Uterus (tissue), 3 donors: ENCODE measurements at regions not wholly inside any gene's neighbourhood (a gene's known extent, or its start where the extent isn't known, plus 50 kb on each side); places are given as distances from the start of the nearest gene placed in this dataset.

Experiments
- DNase-seq, 2 donors: peaks; one replicate each; pipeline ENCODE4 v3.0.0-alpha.2; 2019 to 2020
- H3K27ac ChIP-seq, 2 donors: fragments of 200-600 bp; sonication (generic); 1 replicate in 1 of 2; 2 replicates in 1 of 2; pipeline ENCODE4 v1.5.1; 2016 to 2018
- H3K27me3 ChIP-seq, 2 donors: fragments of 200-600 bp; sonication (generic); one replicate each; pipeline ENCODE4 v1.5.1; 2018 to 2019; ENCODE audit warnings: control low read depth in 1 of 2
- H3K36me3 ChIP-seq, 2 donors: fragments of 200-600 bp; sonication (generic); one replicate each; pipeline ENCODE4 v1.5.1; 2019; ENCODE audit warnings: control low read depth in 1 of 2
- H3K4me1 ChIP-seq, 2 donors: fragments of 200-600 bp; sonication (generic); one replicate each; pipeline ENCODE4 v1.5.1; 2018 to 2019; ENCODE audit warnings: control low read depth in 1 of 2
- H3K4me3 ChIP-seq, 2 donors: fragments of 200-600 bp; sonication (generic); 1 replicate in 1 of 2; 2 replicates in 1 of 2; pipeline ENCODE4 v1.5.1; 2018 to 2019; ENCODE audit warnings: mild to moderate bottlenecking in 1 of 2
- H3K9me3 ChIP-seq, 2 donors: fragments of 200-600 bp; sonication (generic); one replicate each; pipeline ENCODE4 v1.5.1; 2019; ENCODE audit warnings: control low read depth in 1 of 2
- POLR2A ChIP-seq, 2 donors: fragments of 450-650 bp; IDR thresholded peaks; one replicate each; pipeline ENCODE4 v1.6.1; 2016; ENCODE audit warnings: antibody characterized with exemption in 2 of 2, mild to moderate bottlenecking in 1 of 2, moderate library complexity in 1 of 2
- intact Hi-C: fragments of 100-400 bp; cut with DNase I; formaldehyde crosslinking; loops from one replicate; pipeline ENCODE4 v1.15.1; 2023; ENCODE audit warnings: low total_unique reads
- TF ChIP-seq, protein P1 (sequence below), 4 experiments: fragments of 200-600 bp in 2 of 4; fragments of 450-650 bp in 2 of 4; sonication (generic) in 2 of 4; IDR thresholded peaks; one replicate each; pipeline ENCODE4 v1.5.1; 2016 to 2019; ENCODE audit warnings: antibody characterized with exemption in 4 of 4, mild to moderate bottlenecking in 2 of 4, moderate library complexity in 1 of 4
- donor health status: DM: yes; HTN: yes; CAD: no.

DNA sequence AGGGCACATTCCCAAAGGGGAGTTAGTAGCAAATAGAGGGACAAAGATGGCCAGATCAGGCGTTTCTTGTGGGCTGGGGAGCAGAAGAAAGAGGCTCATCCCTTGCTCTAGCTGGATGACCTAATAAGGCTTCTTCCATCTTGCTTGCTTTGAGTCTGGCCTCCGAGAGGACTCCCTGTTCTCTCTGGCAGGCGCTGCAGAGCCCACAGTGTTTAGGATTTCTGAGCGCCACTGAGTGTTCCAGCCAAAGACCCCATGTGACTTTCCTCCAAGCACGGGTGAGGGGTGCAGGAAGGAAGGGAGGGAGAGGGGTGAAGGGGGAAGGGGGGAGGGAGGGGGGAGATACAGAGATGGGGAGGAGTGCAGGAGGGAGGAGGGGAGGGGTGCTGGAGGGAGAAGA, 203.8 kb upstream of the SVIL start:
- no peaks in the 10 kb centered on the region for H3K9me3 ChIP-seq
- H3K4me3 ChIP-seq, result no peak overlapping the region
- DNase-seq, result no peak
- peak overlapping the region; percentile 49 to 73 for H3K27ac ChIP-seq
- no peak for TF ChIP-seq POLR2A (IDR thresholded peaks at IDR 0.05)
- H3K27me3 ChIP-seq, result no peaks in the 10 kb centered on the region
- H3K4me1 ChIP-seq, result no peaks in the 10 kb centered on the region
- H3K36me3 ChIP-seq, result no peaks in the 10 kb centered on the region
- intact Hi-C loops, result no loop called here

DNA sequence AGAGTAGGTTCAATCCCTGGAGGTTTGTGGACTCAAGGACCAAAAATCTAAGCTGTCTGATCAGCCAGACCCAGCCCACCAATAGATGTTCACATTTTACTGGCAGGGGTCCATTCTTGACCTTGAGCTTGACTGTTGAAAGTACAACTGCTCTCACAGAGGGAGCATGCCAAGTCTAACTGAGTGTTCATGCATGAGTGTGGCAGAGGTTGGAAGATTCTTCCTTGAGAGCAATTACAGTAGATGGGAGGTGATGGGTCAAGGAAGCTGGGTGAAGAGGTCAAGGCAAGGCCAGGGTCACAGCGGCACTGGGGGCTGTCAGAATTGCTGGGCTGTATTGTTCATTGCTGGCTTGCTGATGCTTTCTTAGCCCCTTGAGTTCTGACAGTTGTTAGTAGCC, 202.8 kb upstream of the SVIL start:
- Histone ChIP-seq H3K27me3 (no peaks in the 10 kb centered on the region), H3K36me3 (no peaks in the 10 kb centered on the region), H3K9me3 (no peaks in the 10 kb centered on the region), H3K27ac (peak overlapping the region in 1 of 2 donors; percentile 73), H3K4me1 (no peaks in the 10 kb centered on the region), H3K4me3 (no peak overlapping the region)
- no peak for DNase-seq
- intact Hi-C loops, result no loop called here
- TF ChIP-seq POLR2A (IDR thresholded peaks at IDR 0.05), result no peak
- TF ChIP-seq, protein P1, sequence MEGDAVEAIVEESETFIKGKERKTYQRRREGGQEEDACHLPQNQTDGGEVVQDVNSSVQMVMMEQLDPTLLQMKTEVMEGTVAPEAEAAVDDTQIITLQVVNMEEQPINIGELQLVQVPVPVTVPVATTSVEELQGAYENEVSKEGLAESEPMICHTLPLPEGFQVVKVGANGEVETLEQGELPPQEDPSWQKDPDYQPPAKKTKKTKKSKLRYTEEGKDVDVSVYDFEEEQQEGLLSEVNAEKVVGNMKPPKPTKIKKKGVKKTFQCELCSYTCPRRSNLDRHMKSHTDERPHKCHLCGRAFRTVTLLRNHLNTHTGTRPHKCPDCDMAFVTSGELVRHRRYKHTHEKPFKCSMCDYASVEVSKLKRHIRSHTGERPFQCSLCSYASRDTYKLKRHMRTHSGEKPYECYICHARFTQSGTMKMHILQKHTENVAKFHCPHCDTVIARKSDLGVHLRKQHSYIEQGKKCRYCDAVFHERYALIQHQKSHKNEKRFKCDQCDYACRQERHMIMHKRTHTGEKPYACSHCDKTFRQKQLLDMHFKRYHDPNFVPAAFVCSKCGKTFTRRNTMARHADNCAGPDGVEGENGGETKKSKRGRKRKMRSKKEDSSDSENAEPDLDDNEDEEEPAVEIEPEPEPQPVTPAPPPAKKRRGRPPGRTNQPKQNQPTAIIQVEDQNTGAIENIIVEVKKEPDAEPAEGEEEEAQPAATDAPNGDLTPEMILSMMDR (IDR thresholded peaks at IDR 0.05), result no peak

DNA sequence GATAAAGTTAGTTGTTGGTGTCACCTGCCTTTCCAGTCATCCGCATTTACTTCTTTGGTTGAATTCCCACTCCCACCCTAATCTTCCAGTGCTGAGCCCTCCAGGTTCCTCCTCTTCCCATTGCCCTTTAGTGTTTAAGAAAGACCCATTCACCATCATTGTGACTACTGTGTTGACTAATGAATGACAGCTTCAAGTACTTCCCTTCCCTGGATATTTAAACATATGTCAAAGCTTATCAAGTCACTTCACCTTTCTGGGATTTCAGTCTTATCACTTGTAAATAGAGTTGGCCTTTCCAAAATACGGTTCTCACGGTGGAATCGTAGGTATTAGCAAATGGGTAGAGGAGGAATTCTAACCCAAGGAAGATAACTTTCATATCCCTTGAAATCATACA, 201.6 kb upstream of the SVIL start:
- Histone ChIP-seq H3K27me3 (no peaks in the 10 kb centered on the region), H3K36me3 (no peaks in the 10 kb centered on the region), H3K4me1 (no peaks in the 10 kb centered on the region), H3K27ac (peak overlapping the region in 1 of 2 donors; percentile 73), H3K4me3 (no peak overlapping the region), H3K9me3 (no peaks in the 10 kb centered on the region)
- DNase-seq, result no peak
- intact Hi-C loops, result no loop called here
- TF ChIP-seq, protein P1 (IDR thresholded peaks at IDR 0.05), result no peak
- no peak for TF ChIP-seq POLR2A (IDR thresholded peaks at IDR 0.05)

DNA sequence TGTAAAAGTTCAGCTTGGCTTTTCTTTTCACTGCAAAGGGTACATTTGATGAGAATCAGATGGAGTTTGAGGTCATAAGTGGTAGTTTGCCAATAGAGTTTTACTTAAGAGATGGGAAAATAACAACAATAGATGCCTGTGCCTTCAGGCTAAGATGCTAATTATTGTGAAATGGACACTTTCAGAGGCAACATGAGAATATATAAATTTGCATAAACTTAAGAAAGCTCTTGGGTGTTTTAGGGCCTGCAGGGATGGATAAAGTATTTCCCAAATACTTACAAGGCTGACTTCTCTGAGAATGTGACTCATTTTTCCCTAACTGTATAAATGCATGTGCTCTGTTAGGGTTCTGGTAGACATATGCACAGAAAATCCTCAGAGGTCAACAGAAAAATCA, 200.3 kb upstream of the SVIL start:
- no peaks in the 10 kb centered on the region for H3K9me3 ChIP-seq
- H3K27ac ChIP-seq, result peak overlapping the region in 1 of 2 donors; percentile 58
- intact Hi-C loops, result no loop called here
- H3K4me3 ChIP-seq, result no peak overlapping the region
- no peak for DNase-seq
- H3K27me3 ChIP-seq, result no peaks in the 10 kb centered on the region
- TF ChIP-seq POLR2A (IDR thresholded peaks at IDR 0.05), result no peak
- TF ChIP-seq, protein P1 (IDR thresholded peaks at IDR 0.05), result no peak
- H3K4me1 ChIP-seq, result no peaks in the 10 kb centered on the region
- H3K36me3 ChIP-seq, result no peaks in the 10 kb centered on the region

DNA sequence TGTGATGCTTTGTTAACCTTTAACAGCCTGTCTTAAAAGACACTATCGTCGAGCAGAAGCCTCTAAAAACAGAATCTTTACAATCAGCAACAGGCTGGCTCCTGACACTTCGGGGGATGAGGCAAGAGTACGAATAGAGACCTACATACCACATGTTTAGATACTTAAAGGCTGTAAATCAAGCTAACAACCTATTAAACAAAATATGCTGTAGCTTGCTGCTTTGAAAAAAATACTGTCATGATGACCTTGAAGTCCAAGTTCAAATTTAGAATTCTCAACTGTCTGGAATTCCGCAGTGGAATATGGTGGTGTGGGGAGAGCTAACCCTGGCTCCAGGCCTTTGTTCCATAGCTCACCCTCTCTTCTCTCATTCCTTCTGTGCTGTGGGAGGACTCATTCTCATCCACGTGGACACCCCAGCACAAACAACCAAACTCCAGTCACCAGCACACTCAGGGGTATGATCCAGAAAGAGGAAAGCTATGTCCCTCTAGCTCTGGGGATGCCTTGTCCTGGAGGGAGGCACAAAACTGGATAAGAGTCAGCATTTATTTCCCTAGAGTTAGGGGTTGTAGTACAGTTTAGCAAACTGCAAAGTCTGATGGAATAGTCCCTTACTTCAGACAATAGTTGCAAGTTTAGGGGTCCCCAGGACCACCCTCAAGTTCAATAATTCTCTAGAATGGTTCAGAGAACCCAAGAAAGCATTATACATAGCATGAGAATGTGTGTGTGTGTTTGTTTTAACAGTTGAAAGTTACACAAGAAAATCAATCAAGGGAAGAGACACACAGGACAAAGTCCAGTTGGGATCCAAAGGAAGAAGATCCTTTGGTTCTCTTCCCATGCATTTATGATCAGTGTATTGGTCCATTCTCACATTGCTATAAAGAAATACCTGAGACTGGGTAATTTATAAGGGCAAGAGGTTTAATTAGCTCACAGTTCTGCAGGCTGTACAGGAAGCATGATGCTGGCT, 196.1 kb upstream of the SVIL start:
- no peak overlapping the region for H3K4me3 ChIP-seq
- no peaks in the 10 kb centered on the region for H3K36me3 ChIP-seq
- intact Hi-C loops, result no loop called here
- TF ChIP-seq POLR2A (IDR thresholded peaks at IDR 0.05), result no peak
- TF ChIP-seq, protein P1 (IDR thresholded peaks at IDR 0.05), result no peak
- peaks cover 0 to 9% of the 10 kb centered on the region in 2 donors for H3K4me1 ChIP-seq
- peak overlapping the region; percentile 68 to 87 for H3K27ac ChIP-seq
- no peaks in the 10 kb centered on the region for H3K27me3 ChIP-seq
- no peaks in the 10 kb centered on the region for H3K9me3 ChIP-seq
- peak in 1 of 2 donors; percentile 52 for DNase-seq
